GM23338 (cell line): ENCODE measurements at regions not wholly inside any gene's neighbourhood (a gene's known extent, or its start where the extent isn't known, plus 50 kb on each side); places are given as distances from the start of the nearest gene placed in this dataset.

Experiments
- ATAC-seq: fragments of 200-7000 bp; cut with Tn5 transposase; 3 replicates; pipeline ENCODE4 v1.9.1; 2020
- DNase-seq: peaks from one replicate; pipeline ENCODE4 v3.0.0-alpha.2; 2015; ENCODE audit warnings: low spot score
- H2AFZ ChIP-seq: fragments of 200-600 bp; sonication (generic); 2 replicates; pipeline ENCODE4 v1.8.0; 2016; ENCODE audit warnings: antibody characterized with exemption, mild to moderate bottlenecking, moderate library complexity
- H3F3A ChIP-seq: fragments of 200-600 bp; sonication (generic); replicated peaks from 2 replicates; pipeline ENCODE4 v1.8.0; 2017; ENCODE audit warnings: antibody characterized with exemption, mixed run types, low read depth
- H3K27ac ChIP-seq: fragments of 200-600 bp; sonication (generic); 2 replicates; pipeline ENCODE4 v1.6.1; 2016; ENCODE audit warnings: low read depth
- H3K27me3 ChIP-seq: fragments of 200-600 bp; sonication (generic); 2 replicates; pipeline ENCODE4 v1.8.0; 2016; ENCODE audit warnings: mild to moderate bottlenecking, mixed run types, moderate library complexity; ENCODE audit not compliant: insufficient read depth
- H3K36me3 ChIP-seq: fragments of 200-600 bp; sonication (generic); 2 replicates; pipeline ENCODE4 v1.8.0; 2016; ENCODE audit warnings: mild to moderate bottlenecking; ENCODE audit not compliant: insufficient read depth
- H3K4me1 ChIP-seq: fragments of 200-600 bp; sonication (generic); 2 replicates; pipeline ENCODE4 v1.8.0; 2016; ENCODE audit warnings: mild to moderate bottlenecking, moderate library complexity; ENCODE audit not compliant: insufficient read depth
- H3K4me2 ChIP-seq: fragments of 200-600 bp; sonication (generic); 2 replicates; pipeline ENCODE4 v1.7.1; 2017; ENCODE audit warnings: mixed run types
- H3K4me3 ChIP-seq: fragments of 200-600 bp; sonication (generic); 2 replicates; pipeline ENCODE4 v1.6.1; 2016; ENCODE audit warnings: mixed run types
- H3K79me2 ChIP-seq: fragments of 200-600 bp; sonication (generic); replicated peaks from 2 replicates; pipeline ENCODE4 v1.8.0; 2017; ENCODE audit warnings: mild to moderate bottlenecking; ENCODE audit not compliant: insufficient read depth
- H3K9me2 ChIP-seq: fragments of 200-600 bp; sonication (generic); 2 replicates; pipeline ENCODE4 v1.8.0; 2017; ENCODE audit not compliant: insufficient read depth
- H4K20me1 ChIP-seq: fragments of 200-600 bp; sonication (generic); replicated peaks from 2 replicates; pipeline ENCODE4 v1.8.0; 2017; ENCODE audit warnings: mild to moderate bottlenecking; ENCODE audit not compliant: insufficient read depth
- H3K27ac Mint-ChIP-seq: 2 replicates; pipeline ENCODE4 v1.8.0; 2020; ENCODE audit warnings: inconsistent platforms, mild to moderate bottlenecking, moderate library complexity, mixed read lengths
- H3K27me3 Mint-ChIP-seq: 3 replicates; pipeline ENCODE4 v1.8.0; 2022; ENCODE audit warnings: low read depth, mild to moderate bottlenecking, moderate library complexity, mixed read lengths, inconsistent platforms; ENCODE audit not compliant: insufficient read depth, poor library complexity
- H3K36me3 Mint-ChIP-seq: 3 replicates; pipeline ENCODE4 v1.8.0; 2021; ENCODE audit warnings: low read depth, mild to moderate bottlenecking, inconsistent platforms, moderate library complexity, mixed read lengths
- H3K4me1 Mint-ChIP-seq: 3 replicates; pipeline ENCODE4 v1.8.0; 2020; ENCODE audit warnings: mild to moderate bottlenecking, inconsistent platforms, mixed read lengths
- H3K4me3 Mint-ChIP-seq: 3 replicates; pipeline ENCODE4 v1.8.0; 2021; ENCODE audit warnings: moderate library complexity, mild to moderate bottlenecking, inconsistent platforms, mixed read lengths
- H3K9me3 Mint-ChIP-seq: 3 replicates; pipeline ENCODE4 v1.8.0; 2020; ENCODE audit warnings: moderate library complexity, mild to moderate bottlenecking, inconsistent platforms, mixed read lengths
- CREB1 ChIP-seq: fragments of 250-450 bp; sonication (Bioruptor Pico); IDR thresholded peaks from 2 replicates; pipeline ENCODE4 v1.5.0; 2020; ENCODE audit warnings: low read depth, mild to moderate bottlenecking, moderate library complexity
- EZH2 ChIP-seq: fragments of 200-600 bp; sonication (generic); IDR thresholded peaks from one replicate; pipeline ENCODE4 v1.8.0; 2017; ENCODE audit warnings: antibody characterized with exemption, mild to moderate bottlenecking, low read depth; ENCODE audit not compliant: unreplicated experiment
- EZH2phosphoT487 ChIP-seq: fragments of 200-600 bp; sonication (generic); IDR thresholded peaks from one replicate; pipeline ENCODE4 v1.8.1; 2018; ENCODE audit warnings: antibody characterized with exemption; ENCODE audit not compliant: unreplicated experiment
- JUNB ChIP-seq: IDR thresholded peaks from one replicate; pipeline ENCODE4 v1.6.1; 2016; ENCODE audit warnings: antibody characterized with exemption; ENCODE audit not compliant: unreplicated experiment
- NANOG ChIP-seq: IDR thresholded peaks from 2 replicates; pipeline ENCODE4 v1.6.1; 2016; ENCODE audit warnings: antibody characterized with exemption, borderline replicate concordance
- POLR2AphosphoS5 ChIP-seq: IDR thresholded peaks from 2 replicates; pipeline ENCODE4 v1.6.1; 2016; ENCODE audit warnings: antibody characterized with exemption, low read depth
- STAT1 ChIP-seq: IDR thresholded peaks from one replicate; pipeline ENCODE4 v1.6.1; 2016; ENCODE audit warnings: antibody characterized with exemption; ENCODE audit not compliant: unreplicated experiment
- ZNF114 ChIP-seq: fragments of 250-450 bp; sonication (Bioruptor Pico); IDR thresholded peaks from 2 replicates; pipeline ENCODE4 v1.5.0; 2020; ENCODE audit warnings: mild to moderate bottlenecking, moderate library complexity
- ZNF331 ChIP-seq: fragments of 250-450 bp; sonication (Bioruptor Pico); IDR thresholded peaks from 2 replicates; pipeline ENCODE4 v1.5.0; 2020; ENCODE audit warnings: low read depth, mild to moderate bottlenecking, moderate library complexity
- TF ChIP-seq, protein P1 (sequence below): IDR thresholded peaks from one replicate; pipeline ENCODE4 v1.6.1; 2018; ENCODE audit warnings: antibody characterized with exemption; ENCODE audit not compliant: unreplicated experiment
- TF ChIP-seq, protein P2 (sequence below): IDR thresholded peaks from 2 replicates; pipeline ENCODE4 v1.6.1; 2016; ENCODE audit warnings: antibody characterized with exemption
- TF ChIP-seq, protein P3 (sequence below): fragments of 250-450 bp; sonication (Bioruptor Pico); IDR thresholded peaks from 2 replicates; pipeline ENCODE4 v1.5.0; 2020; ENCODE audit warnings: mild to moderate bottlenecking, moderate library complexity
- TF ChIP-seq, protein P4 (sequence below), 2 experiments: fragments of 200-600 bp in 1 of 2; sonication (generic) in 1 of 2; conservative IDR thresholded peaks; 2 replicates each; pipeline versions ENCODE4 v1.5.1 to v1.6.1; 2016 to 2017; ENCODE audit warnings: antibody characterized with exemption in 2 of 2, low read depth in 2 of 2, mild to moderate bottlenecking in 2 of 2, moderate library complexity in 1 of 2

DNA sequence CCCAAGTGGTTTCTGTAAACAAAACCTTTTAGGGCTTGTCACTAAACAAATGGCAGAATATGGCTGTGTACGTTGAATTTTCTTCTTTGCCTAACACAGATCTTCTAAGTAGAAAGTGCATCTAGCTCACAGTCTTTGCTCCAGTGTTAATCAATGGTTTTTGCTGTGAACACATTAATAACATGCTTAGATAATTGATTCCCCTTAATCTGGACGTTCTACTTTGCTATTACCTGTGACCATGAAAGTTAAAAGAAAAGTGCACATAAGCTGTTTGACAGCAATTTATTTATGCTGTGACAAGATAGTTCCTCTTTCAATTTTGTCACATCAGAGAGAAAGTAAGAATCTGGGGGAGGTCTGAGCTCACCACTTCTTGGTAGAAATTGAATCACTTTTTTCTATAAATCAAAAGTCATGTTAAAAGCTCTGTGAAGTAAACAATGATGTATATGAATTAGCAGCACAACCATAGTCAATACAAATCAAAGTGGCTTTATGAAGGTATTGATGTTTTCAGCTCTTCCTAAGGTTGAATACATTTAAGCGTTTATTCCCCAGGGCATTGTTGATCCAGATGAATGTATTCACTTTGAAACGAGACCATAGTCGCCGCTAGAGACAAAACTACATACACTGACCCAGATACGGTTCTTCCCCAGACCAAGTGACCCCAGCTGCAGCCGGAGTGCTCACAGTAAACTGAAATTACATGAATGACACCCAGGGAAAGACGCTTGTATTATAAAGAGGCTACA, 174.6 kb upstream of the ZNF608 start:
- peaks cover 4% of the 10 kb centered on the region; the same call in 1 of the 3 replicates for H3K36me3 Mint-ChIP-seq
- TF ChIP-seq, protein P1, sequence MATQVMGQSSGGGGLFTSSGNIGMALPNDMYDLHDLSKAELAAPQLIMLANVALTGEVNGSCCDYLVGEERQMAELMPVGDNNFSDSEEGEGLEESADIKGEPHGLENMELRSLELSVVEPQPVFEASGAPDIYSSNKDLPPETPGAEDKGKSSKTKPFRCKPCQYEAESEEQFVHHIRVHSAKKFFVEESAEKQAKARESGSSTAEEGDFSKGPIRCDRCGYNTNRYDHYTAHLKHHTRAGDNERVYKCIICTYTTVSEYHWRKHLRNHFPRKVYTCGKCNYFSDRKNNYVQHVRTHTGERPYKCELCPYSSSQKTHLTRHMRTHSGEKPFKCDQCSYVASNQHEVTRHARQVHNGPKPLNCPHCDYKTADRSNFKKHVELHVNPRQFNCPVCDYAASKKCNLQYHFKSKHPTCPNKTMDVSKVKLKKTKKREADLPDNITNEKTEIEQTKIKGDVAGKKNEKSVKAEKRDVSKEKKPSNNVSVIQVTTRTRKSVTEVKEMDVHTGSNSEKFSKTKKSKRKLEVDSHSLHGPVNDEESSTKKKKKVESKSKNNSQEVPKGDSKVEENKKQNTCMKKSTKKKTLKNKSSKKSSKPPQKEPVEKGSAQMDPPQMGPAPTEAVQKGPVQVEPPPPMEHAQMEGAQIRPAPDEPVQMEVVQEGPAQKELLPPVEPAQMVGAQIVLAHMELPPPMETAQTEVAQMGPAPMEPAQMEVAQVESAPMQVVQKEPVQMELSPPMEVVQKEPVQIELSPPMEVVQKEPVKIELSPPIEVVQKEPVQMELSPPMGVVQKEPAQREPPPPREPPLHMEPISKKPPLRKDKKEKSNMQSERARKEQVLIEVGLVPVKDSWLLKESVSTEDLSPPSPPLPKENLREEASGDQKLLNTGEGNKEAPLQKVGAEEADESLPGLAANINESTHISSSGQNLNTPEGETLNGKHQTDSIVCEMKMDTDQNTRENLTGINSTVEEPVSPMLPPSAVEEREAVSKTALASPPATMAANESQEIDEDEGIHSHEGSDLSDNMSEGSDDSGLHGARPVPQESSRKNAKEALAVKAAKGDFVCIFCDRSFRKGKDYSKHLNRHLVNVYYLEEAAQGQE, result no peak
- TF ChIP-seq EZH2phosphoT487 (no peak), ZNF331 (CRISPR knock-in tag) (no peak), ZNF114 (CRISPR knock-in tag) (no peak), CREB1 (no peak), NANOG (no peak), POLR2AphosphoS5 (no peak), STAT1 (no peak), EZH2 (no peak), JUNB (no peak)
- TF ChIP-seq, protein P2, sequence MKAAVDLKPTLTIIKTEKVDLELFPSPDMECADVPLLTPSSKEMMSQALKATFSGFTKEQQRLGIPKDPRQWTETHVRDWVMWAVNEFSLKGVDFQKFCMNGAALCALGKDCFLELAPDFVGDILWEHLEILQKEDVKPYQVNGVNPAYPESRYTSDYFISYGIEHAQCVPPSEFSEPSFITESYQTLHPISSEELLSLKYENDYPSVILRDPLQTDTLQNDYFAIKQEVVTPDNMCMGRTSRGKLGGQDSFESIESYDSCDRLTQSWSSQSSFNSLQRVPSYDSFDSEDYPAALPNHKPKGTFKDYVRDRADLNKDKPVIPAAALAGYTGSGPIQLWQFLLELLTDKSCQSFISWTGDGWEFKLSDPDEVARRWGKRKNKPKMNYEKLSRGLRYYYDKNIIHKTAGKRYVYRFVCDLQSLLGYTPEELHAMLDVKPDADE, result no peak
- TF ChIP-seq, protein P3, sequence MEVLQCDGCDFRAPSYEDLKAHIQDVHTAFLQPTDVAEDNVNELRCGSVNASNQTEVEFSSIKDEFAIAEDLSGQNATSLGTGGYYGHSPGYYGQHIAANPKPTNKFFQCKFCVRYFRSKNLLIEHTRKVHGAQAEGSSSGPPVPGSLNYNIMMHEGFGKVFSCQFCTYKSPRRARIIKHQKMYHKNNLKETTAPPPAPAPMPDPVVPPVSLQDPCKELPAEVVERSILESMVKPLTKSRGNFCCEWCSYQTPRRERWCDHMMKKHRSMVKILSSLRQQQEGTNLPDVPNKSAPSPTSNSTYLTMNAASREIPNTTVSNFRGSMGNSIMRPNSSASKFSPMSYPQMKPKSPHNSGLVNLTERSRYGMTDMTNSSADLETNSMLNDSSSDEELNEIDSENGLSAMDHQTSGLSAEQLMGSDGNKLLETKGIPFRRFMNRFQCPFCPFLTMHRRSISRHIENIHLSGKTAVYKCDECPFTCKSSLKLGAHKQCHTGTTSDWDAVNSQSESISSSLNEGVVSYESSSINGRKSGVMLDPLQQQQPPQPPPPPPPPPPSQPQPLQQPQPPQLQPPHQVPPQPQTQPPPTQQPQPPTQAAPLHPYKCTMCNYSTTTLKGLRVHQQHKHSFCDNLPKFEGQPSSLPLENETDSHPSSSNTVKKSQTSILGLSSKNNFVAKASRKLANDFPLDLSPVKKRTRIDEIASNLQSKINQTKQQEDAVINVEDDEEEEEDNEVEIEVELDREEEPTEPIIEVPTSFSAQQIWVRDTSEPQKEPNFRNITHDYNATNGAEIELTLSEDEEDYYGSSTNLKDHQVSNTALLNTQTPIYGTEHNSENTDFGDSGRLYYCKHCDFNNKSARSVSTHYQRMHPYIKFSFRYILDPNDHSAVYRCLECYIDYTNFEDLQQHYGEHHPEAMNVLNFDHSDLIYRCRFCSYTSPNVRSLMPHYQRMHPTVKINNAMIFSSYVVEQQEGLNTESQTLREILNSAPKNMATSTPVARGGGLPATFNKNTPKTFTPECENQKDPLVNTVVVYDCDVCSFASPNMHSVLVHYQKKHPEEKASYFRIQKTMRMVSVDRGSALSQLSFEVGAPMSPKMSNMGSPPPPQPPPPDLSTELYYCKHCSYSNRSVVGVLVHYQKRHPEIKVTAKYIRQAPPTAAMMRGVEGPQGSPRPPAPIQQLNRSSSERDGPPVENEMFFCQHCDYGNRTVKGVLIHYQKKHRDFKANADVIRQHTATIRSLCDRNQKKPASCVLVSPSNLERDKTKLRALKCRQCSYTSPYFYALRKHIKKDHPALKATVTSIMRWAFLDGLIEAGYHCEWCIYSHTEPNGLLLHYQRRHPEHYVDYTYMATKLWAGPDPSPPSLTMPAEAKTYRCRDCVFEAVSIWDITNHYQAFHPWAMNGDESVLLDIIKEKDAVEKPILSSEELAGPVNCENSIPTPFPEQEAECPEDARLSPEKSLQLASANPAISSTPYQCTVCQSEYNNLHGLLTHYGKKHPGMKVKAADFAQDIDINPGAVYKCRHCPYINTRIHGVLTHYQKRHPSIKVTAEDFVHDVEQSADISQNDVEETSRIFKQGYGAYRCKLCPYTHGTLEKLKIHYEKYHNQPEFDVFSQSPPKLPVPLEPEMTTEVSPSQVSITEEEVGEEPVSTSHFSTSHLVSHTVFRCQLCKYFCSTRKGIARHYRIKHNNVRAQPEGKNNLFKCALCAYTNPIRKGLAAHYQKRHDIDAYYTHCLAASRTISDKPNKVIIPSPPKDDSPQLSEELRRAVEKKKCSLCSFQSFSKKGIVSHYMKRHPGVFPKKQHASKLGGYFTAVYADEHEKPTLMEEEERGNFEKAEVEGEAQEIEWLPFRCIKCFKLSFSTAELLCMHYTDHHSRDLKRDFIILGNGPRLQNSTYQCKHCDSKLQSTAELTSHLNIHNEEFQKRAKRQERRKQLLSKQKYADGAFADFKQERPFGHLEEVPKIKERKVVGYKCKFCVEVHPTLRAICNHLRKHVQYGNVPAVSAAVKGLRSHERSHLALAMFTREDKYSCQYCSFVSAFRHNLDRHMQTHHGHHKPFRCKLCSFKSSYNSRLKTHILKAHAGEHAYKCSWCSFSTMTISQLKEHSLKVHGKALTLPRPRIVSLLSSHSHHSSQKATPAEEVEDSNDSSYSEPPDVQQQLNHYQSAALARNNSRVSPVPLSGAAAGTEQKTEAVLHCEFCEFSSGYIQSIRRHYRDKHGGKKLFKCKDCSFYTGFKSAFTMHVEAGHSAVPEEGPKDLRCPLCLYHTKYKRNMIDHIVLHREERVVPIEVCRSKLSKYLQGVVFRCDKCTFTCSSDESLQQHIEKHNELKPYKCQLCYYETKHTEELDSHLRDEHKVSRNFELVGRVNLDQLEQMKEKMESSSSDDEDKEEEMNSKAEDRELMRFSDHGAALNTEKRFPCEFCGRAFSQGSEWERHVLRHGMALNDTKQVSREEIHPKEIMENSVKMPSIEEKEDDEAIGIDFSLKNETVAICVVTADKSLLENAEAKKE (CRISPR knock-in tag), result no peak
- TF ChIP-seq, protein P4, sequence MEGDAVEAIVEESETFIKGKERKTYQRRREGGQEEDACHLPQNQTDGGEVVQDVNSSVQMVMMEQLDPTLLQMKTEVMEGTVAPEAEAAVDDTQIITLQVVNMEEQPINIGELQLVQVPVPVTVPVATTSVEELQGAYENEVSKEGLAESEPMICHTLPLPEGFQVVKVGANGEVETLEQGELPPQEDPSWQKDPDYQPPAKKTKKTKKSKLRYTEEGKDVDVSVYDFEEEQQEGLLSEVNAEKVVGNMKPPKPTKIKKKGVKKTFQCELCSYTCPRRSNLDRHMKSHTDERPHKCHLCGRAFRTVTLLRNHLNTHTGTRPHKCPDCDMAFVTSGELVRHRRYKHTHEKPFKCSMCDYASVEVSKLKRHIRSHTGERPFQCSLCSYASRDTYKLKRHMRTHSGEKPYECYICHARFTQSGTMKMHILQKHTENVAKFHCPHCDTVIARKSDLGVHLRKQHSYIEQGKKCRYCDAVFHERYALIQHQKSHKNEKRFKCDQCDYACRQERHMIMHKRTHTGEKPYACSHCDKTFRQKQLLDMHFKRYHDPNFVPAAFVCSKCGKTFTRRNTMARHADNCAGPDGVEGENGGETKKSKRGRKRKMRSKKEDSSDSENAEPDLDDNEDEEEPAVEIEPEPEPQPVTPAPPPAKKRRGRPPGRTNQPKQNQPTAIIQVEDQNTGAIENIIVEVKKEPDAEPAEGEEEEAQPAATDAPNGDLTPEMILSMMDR (conservative IDR thresholded peaks at IDR 0.05; ENCODE audit: low read depth in 2 of 2), result no peak
- no peaks in the 10 kb centered on the region for H3K9me3 Mint-ChIP-seq
- H3K27me3 Mint-ChIP-seq, result no peaks in the 10 kb centered on the region
- peaks cover 4% of the 10 kb centered on the region; the same call in 2 of the 3 replicates for H3K4me1 Mint-ChIP-seq
- no peaks in the 10 kb centered on the region for H3K79me2 ChIP-seq
- no peak overlapping the region for H2AFZ ChIP-seq
- peaks cover 58% of the 10 kb centered on the region for H3K4me1 ChIP-seq
- no peaks in the 10 kb centered on the region for H3K9me2 ChIP-seq
- H3K27ac Mint-ChIP-seq, result no peak overlapping the region
- no peaks in the 10 kb centered on the region for H3K36me3 ChIP-seq
- ATAC-seq (no peak; the same call in 1 of the 3 replicates), DNase-seq (no peak)
- H3K27ac ChIP-seq, result no peak overlapping the region
- no peaks in the 10 kb centered on the region for H3K27me3 ChIP-seq
- no peaks in the 10 kb centered on the region for H3F3A ChIP-seq
- H4K20me1 ChIP-seq, result no peaks in the 10 kb centered on the region
- H3K4me3 ChIP-seq, result no peak overlapping the region
- H3K4me2 ChIP-seq, result 0 out of 2 replicates have a peak overlapping the region, but pooled peaks have one; percentile 45
- no peak overlapping the region for H3K4me3 Mint-ChIP-seq
